ENCODE measurements at regions not wholly inside any gene's neighbourhood (a gene's known extent, or its start where the extent isn't known, plus 50 kb on each side); places are given as distances from the start of the nearest gene placed in this dataset.

GRCh38 chr21:28877318-28877884 is 115.3 kb downstream of the LTN1 start:
- Histone ChIP-seq H3K27ac (ENCODE audit: low read depth, low read length) (no peak overlapping the region), H3K27me3 (ENCODE audit: control insufficient read depth in 5 of 5, insufficient read depth in 4 of 5, low read length in 5 of 5) (no peaks in the 10 kb centered on the region), H3K4me1 (ENCODE audit: control insufficient read depth in 5 of 5, insufficient read depth in 5 of 5, low read length in 5 of 5) (no peaks in the 10 kb centered on the region), H3K4me3 (ENCODE audit: low read depth in 1 of 5, low read length in 5 of 5) (no peak overlapping the region), H3K36me3 (ENCODE audit: control insufficient read depth in 5 of 5, insufficient read depth in 5 of 5, low read length in 5 of 5) (peaks cover 33 to 60% (median 46%) of the 10 kb centered on the region in 5 donors), H3K9me3 (ENCODE audit: control insufficient read depth in 5 of 5, low read length in 5 of 5) (no peaks in the 10 kb centered on the region), H3K9ac (ENCODE audit: low read length in 5 of 5) (no peak overlapping the region)

GRCh38 chr21:28875078-28875477 is 117.6 kb downstream of the LTN1 start:
- H3K4me3 ChIP-seq (ENCODE audit: low read depth in 1 of 5, low read length in 5 of 5), result no peak overlapping the region
- peaks cover 0 to 2% (median 0%) of the 10 kb centered on the region in 5 donors for H3K4me1 ChIP-seq (ENCODE audit: control insufficient read depth in 5 of 5, insufficient read depth in 5 of 5, low read length in 5 of 5)
- H3K27ac ChIP-seq (ENCODE audit: low read depth, low read length), result no peak overlapping the region
- H3K9me3 ChIP-seq (ENCODE audit: control insufficient read depth in 5 of 5, low read length in 5 of 5), result no peaks in the 10 kb centered on the region
- H3K27me3 ChIP-seq (ENCODE audit: control insufficient read depth in 5 of 5, insufficient read depth in 4 of 5, low read length in 5 of 5), result no peaks in the 10 kb centered on the region
- H3K36me3 ChIP-seq (ENCODE audit: control insufficient read depth in 5 of 5, insufficient read depth in 5 of 5, low read length in 5 of 5), result peaks cover 29 to 54% (median 48%) of the 10 kb centered on the region in 5 donors
- no peak overlapping the region for H3K9ac ChIP-seq (ENCODE audit: low read length in 5 of 5)

- peaks cover 25 to 52% (median 41%) of the 10 kb centered on the region in 5 donors for H3K36me3 ChIP-seq (ENCODE audit: control insufficient read depth in 5 of 5, insufficient read depth in 5 of 5, low read length in 5 of 5)
- H3K9me3 ChIP-seq (ENCODE audit: control insufficient read depth in 5 of 5, low read length in 5 of 5), result no peaks in the 10 kb centered on the region
- no peak overlapping the region for H3K4me3 ChIP-seq (ENCODE audit: low read depth in 1 of 5, low read length in 5 of 5)
- peaks cover 0 to 6% (median 0%) of the 10 kb centered on the region in 5 donors for H3K4me1 ChIP-seq (ENCODE audit: control insufficient read depth in 5 of 5, insufficient read depth in 5 of 5, low read length in 5 of 5)
- H3K9ac ChIP-seq (ENCODE audit: low read length in 5 of 5), result no peak overlapping the region
- no peak overlapping the region for H3K27ac ChIP-seq (ENCODE audit: low read depth, low read length)
- H3K27me3 ChIP-seq (ENCODE audit: control insufficient read depth in 5 of 5, insufficient read depth in 4 of 5, low read length in 5 of 5), result no peaks in the 10 kb centered on the region
These were observed 120.5 kb downstream of the LTN1 start for GRCh38 chr21:28872218-28872617.

- Histone ChIP-seq H3K9me3 (ENCODE audit: control insufficient read depth in 5 of 5, low read length in 5 of 5) (no peaks in the 10 kb centered on the region), H3K9ac (ENCODE audit: low read length in 5 of 5) (no peak overlapping the region), H3K27me3 (ENCODE audit: control insufficient read depth in 5 of 5, insufficient read depth in 4 of 5, low read length in 5 of 5) (no peaks in the 10 kb centered on the region), H3K4me3 (ENCODE audit: low read depth in 1 of 5, low read length in 5 of 5) (no peak overlapping the region), H3K27ac (ENCODE audit: low read depth, low read length) (no peak overlapping the region), H3K4me1 (ENCODE audit: control insufficient read depth in 5 of 5, insufficient read depth in 5 of 5, low read length in 5 of 5) (peaks cover 0 to 6% (median 0%) of the 10 kb centered on the region in 5 donors), H3K36me3 (ENCODE audit: control insufficient read depth in 5 of 5, insufficient read depth in 5 of 5, low read length in 5 of 5) (peaks cover 23 to 50% (median 39%) of the 10 kb centered on the region in 5 donors)
These were observed 121.2 kb downstream of the LTN1 start for GRCh38 chr21:28871388-28872010.

GRCh38 chr21:28867401-28867800 is 125.3 kb downstream of the LTN1 start:
- Histone ChIP-seq H3K9ac (ENCODE audit: low read length in 5 of 5) (no peak overlapping the region), H3K27ac (ENCODE audit: low read depth, low read length) (no peak overlapping the region), H3K36me3 (ENCODE audit: control insufficient read depth in 5 of 5, insufficient read depth in 5 of 5, low read length in 5 of 5) (peaks cover 0 to 13% (median 9%) of the 10 kb centered on the region in 5 donors)

GRCh38 chr21:28865488-28866186 is 127.0 kb downstream of the LTN1 start:
- no peak overlapping the region for H3K27ac ChIP-seq (ENCODE audit: low read depth, low read length)
- peaks cover 0 to 3% (median 0%) of the 10 kb centered on the region in 5 donors for H3K36me3 ChIP-seq (ENCODE audit: control insufficient read depth in 5 of 5, insufficient read depth in 5 of 5, low read length in 5 of 5)
- H3K27me3 ChIP-seq (ENCODE audit: control insufficient read depth in 5 of 5, insufficient read depth in 4 of 5, low read length in 5 of 5), result no peaks in the 10 kb centered on the region
- H3K4me1 ChIP-seq (ENCODE audit: control insufficient read depth in 5 of 5, insufficient read depth in 5 of 5, low read length in 5 of 5), result peaks cover 0 to 6% (median 0%) of the 10 kb centered on the region in 5 donors
- H3K9me3 ChIP-seq (ENCODE audit: control insufficient read depth in 5 of 5, low read length in 5 of 5), result no peaks in the 10 kb centered on the region
- no peak overlapping the region for H3K9ac ChIP-seq (ENCODE audit: low read length in 5 of 5)
- H3K4me3 ChIP-seq (ENCODE audit: low read depth in 1 of 5, low read length in 5 of 5), result no peak overlapping the region

More at GRCh38 chr21:28867401-28867800, 125.3 kb downstream of the LTN1 start:
- Histone ChIP-seq H3K27me3 (ENCODE audit: control insufficient read depth in 5 of 5, insufficient read depth in 4 of 5, low read length in 5 of 5) (no peaks in the 10 kb centered on the region), H3K9me3 (ENCODE audit: control insufficient read depth in 5 of 5, low read length in 5 of 5) (no peaks in the 10 kb centered on the region), H3K4me3 (ENCODE audit: low read depth in 1 of 5, low read length in 5 of 5) (no peak overlapping the region), H3K4me1 (ENCODE audit: control insufficient read depth in 5 of 5, insufficient read depth in 5 of 5, low read length in 5 of 5) (peaks cover 0 to 6% (median 0%) of the 10 kb centered on the region in 5 donors)

- Histone ChIP-seq H3K36me3 (ENCODE audit: control insufficient read depth in 5 of 5, insufficient read depth in 5 of 5, low read length in 5 of 5) (peaks cover 0 to 3% (median 0%) of the 10 kb centered on the region in 5 donors), H3K4me1 (ENCODE audit: control insufficient read depth in 5 of 5, insufficient read depth in 5 of 5, low read length in 5 of 5) (peaks cover 0 to 4% (median 0%) of the 10 kb centered on the region in 5 donors), H3K9ac (ENCODE audit: low read length in 5 of 5) (no peak overlapping the region), H3K4me3 (ENCODE audit: low read depth in 1 of 5, low read length in 5 of 5) (no peak overlapping the region), H3K9me3 (ENCODE audit: control insufficient read depth in 5 of 5, low read length in 5 of 5) (no peaks in the 10 kb centered on the region), H3K27me3 (ENCODE audit: control insufficient read depth in 5 of 5, insufficient read depth in 4 of 5, low read length in 5 of 5) (no peaks in the 10 kb centered on the region), H3K27ac (ENCODE audit: low read depth, low read length) (no peak overlapping the region)
These were observed 134.3 kb downstream of the LTN1 start for GRCh38 chr21:28858424-28858823.

GRCh38 chr21:28857752-28858151 is 134.9 kb downstream of the LTN1 start:
- Histone ChIP-seq H3K9ac (ENCODE audit: low read length in 5 of 5) (no peak overlapping the region), H3K27ac (ENCODE audit: low read depth, low read length) (no peak overlapping the region), H3K36me3 (ENCODE audit: control insufficient read depth in 5 of 5, insufficient read depth in 5 of 5, low read length in 5 of 5) (peaks cover 0 to 3% (median 0%) of the 10 kb centered on the region in 5 donors), H3K4me3 (ENCODE audit: low read depth in 1 of 5, low read length in 5 of 5) (no peak overlapping the region), H3K9me3 (ENCODE audit: control insufficient read depth in 5 of 5, low read length in 5 of 5) (no peaks in the 10 kb centered on the region), H3K4me1 (ENCODE audit: control insufficient read depth in 5 of 5, insufficient read depth in 5 of 5, low read length in 5 of 5) (peaks cover 0 to 4% (median 0%) of the 10 kb centered on the region in 5 donors), H3K27me3 (ENCODE audit: control insufficient read depth in 5 of 5, insufficient read depth in 4 of 5, low read length in 5 of 5) (no peaks in the 10 kb centered on the region)

- H3K4me3 ChIP-seq (ENCODE audit: low read depth in 1 of 5, low read length in 5 of 5), result no peak overlapping the region
- H3K9ac ChIP-seq (ENCODE audit: low read length in 5 of 5), result no peak overlapping the region
- H3K36me3 ChIP-seq (ENCODE audit: control insufficient read depth in 5 of 5, insufficient read depth in 5 of 5, low read length in 5 of 5), result peaks cover 0 to 3% (median 0%) of the 10 kb centered on the region in 5 donors
- H3K4me1 ChIP-seq (ENCODE audit: control insufficient read depth in 5 of 5, insufficient read depth in 5 of 5, low read length in 5 of 5), result peaks cover 0 to 4% (median 0%) of the 10 kb centered on the region in 5 donors
- H3K27me3 ChIP-seq (ENCODE audit: control insufficient read depth in 5 of 5, insufficient read depth in 4 of 5, low read length in 5 of 5), result no peaks in the 10 kb centered on the region
- no peak overlapping the region for H3K27ac ChIP-seq (ENCODE audit: low read depth, low read length)
- H3K9me3 ChIP-seq (ENCODE audit: control insufficient read depth in 5 of 5, low read length in 5 of 5), result no peaks in the 10 kb centered on the region
These were observed 136.0 kb downstream of the LTN1 start for GRCh38 chr21:28856588-28857250.

Measured in subcutaneous abdominal adipose tissue (tissue), 5 donors.